ENCODE measurements at regions not wholly inside any gene's neighbourhood (a gene's known extent, or its start where the extent isn't known, plus 50 kb on each side); places are given as distances from the start of the nearest gene placed in this dataset.

DNA sequence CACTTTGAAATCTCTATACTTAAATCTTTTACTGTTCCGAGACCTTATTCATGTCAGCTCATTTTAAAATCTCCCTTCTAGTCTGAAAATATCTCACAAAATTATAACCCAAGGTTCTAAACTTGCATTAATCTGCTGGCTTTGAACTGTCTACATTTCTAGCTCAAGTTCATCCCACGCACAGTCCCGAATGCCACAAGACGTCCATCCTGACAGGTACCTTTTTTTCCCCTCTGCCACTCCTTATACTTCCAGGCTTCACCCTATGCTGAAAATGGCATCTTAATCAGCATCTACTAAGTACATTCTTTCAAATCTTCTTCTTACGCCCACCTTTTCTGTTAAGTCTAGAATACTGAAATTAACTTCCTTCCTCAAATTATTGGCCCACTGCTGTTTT lies 259.2 kb upstream of the GALNTL6 start:
- Mint-ChIP-seq H3K36me3 (no peaks in the 10 kb centered on the region), H3K9me3 (peaks cover 0 to 15% (median 2%) of the 10 kb centered on the region in 11 donors), H3K27ac (no peak overlapping the region), H3K4me1 (no peaks in the 10 kb centered on the region), H3K4me3 (no peak overlapping the region), H3K27me3 (no peaks in the 10 kb centered on the region)
- no peak overlapping the region for H3K27ac ChIP-seq (ENCODE audit: low read depth, low read length)
- no peak overlapping the region for H3K4me3 ChIP-seq (ENCODE audit: low read length)
- ChIA-PET CTCF (no interaction called here), POLR2A (no interaction called here)
- ATAC-seq (no peak), DNase-seq (no peak)
- no peaks in the 10 kb centered on the region for H3K4me1 ChIP-seq (ENCODE audit: control insufficient read depth in 2 of 2, insufficient read depth in 2 of 2, low read length in 2 of 2)
- no peaks in the 10 kb centered on the region for H3K27me3 ChIP-seq (ENCODE audit: control insufficient read depth in 2 of 2, insufficient read depth in 2 of 2, low read length in 2 of 2)
- no peaks in the 10 kb centered on the region for H3K9me3 ChIP-seq (ENCODE audit: control insufficient read depth in 2 of 3, low read length in 3 of 3)
- no peaks in the 10 kb centered on the region for H3K36me3 ChIP-seq (ENCODE audit: control insufficient read depth in 2 of 3, insufficient read depth in 3 of 3, low read length in 3 of 3)
- intact Hi-C loops (cut with micrococcal nuclease), result no loop called here

DNA sequence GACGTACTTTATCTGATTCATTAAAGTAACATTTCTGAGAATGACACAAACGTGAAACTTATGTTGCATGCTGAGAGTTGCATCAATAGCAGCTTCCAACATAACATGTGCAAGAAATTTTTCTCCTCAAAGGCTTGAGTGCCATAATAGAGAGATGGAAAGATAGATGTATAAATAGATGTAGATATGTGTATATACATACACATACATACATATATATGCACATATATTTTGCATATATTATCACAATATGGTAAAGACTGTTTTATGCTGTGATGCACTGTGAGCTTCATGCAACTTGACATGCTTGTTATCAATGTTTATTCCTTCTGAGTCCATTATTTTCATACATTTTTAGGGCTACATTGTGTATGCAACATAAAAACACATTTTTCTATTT lies 270.6 kb upstream of the GALNTL6 start:
- Mint-ChIP-seq H3K4me1 (peaks cover 0 to 2% (median 0%) of the 10 kb centered on the region in 7 donors), H3K36me3 (no peaks in the 10 kb centered on the region), H3K4me3 (no peak overlapping the region), H3K9me3 (peaks cover 0 to 15% (median 4%) of the 10 kb centered on the region in 11 donors), H3K27me3 (no peaks in the 10 kb centered on the region), H3K27ac (no peak overlapping the region)
- ChIA-PET CTCF (no interaction called here), POLR2A (no interaction called here)
- Histone ChIP-seq H3K36me3 (ENCODE audit: control insufficient read depth in 2 of 3, insufficient read depth in 3 of 3, low read length in 3 of 3) (no peaks in the 10 kb centered on the region), H3K27ac (ENCODE audit: low read depth, low read length) (no peak overlapping the region), H3K27me3 (ENCODE audit: control insufficient read depth in 2 of 2, insufficient read depth in 2 of 2, low read length in 2 of 2) (no peaks in the 10 kb centered on the region), H3K4me1 (ENCODE audit: control insufficient read depth in 2 of 2, insufficient read depth in 2 of 2, low read length in 2 of 2) (no peaks in the 10 kb centered on the region), H3K4me3 (ENCODE audit: low read length) (no peak overlapping the region), H3K9me3 (ENCODE audit: control insufficient read depth in 2 of 3, low read length in 3 of 3) (no peaks in the 10 kb centered on the region)
- ATAC-seq (no peak), DNase-seq (no peak)
- intact Hi-C loops (cut with micrococcal nuclease), result no loop called here

DNA sequence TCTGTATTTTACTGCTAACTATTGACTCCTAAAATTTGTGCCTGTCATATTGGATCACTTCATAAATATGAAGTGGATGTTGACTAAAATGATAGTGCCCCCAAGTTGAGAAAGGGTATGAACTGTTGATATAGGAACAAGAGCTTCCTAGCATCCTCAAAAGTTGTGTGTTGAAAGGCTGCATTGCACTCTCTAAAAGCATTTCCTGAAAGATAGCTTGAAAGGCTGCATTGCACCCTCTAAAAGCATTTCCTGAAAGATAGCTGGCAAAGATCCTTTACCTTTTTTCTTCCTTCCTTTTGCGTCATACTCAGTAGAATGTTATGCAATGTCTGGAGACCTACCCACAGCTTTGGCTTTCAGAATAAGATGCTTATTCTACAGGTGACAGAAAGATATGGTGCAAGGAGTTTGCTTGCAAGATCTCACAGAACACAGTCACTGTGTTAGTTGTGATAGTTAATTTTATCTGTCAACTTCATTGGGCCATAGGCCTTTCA lies 274.6 kb upstream of the GALNTL6 start:
- H3K27me3 ChIP-seq (ENCODE audit: control insufficient read depth in 2 of 2, insufficient read depth in 2 of 2, low read length in 2 of 2), result no peaks in the 10 kb centered on the region
- peaks cover 0 to 3% (median 0%) of the 10 kb centered on the region in 5 donors for H3K36me3 Mint-ChIP-seq
- ATAC-seq (no peak), DNase-seq (no peak)
- peaks cover 0 to 14% (median 6%) of the 10 kb centered on the region in 11 donors for H3K9me3 Mint-ChIP-seq
- H3K4me1 ChIP-seq (ENCODE audit: control insufficient read depth in 2 of 2, insufficient read depth in 2 of 2, low read length in 2 of 2), result no peaks in the 10 kb centered on the region
- no peak overlapping the region for H3K27ac ChIP-seq (ENCODE audit: low read depth, low read length)
- no peak overlapping the region for H3K27ac Mint-ChIP-seq
- H3K36me3 ChIP-seq (ENCODE audit: control insufficient read depth in 2 of 3, insufficient read depth in 3 of 3, low read length in 3 of 3), result no peaks in the 10 kb centered on the region
- ChIA-PET POLR2A (no interaction called here), CTCF (no interaction called here)
- H3K4me1 Mint-ChIP-seq, result peaks cover 0 to 2% (median 0%) of the 10 kb centered on the region in 7 donors
- H3K9me3 ChIP-seq (ENCODE audit: control insufficient read depth in 2 of 3, low read length in 3 of 3), result no peaks in the 10 kb centered on the region
- intact Hi-C loops (cut with micrococcal nuclease), result no loop called here
- H3K27me3 Mint-ChIP-seq, result no peaks in the 10 kb centered on the region
- H3K4me3 ChIP-seq (ENCODE audit: low read length), result no peak overlapping the region
- H3K4me3 Mint-ChIP-seq, result no peak overlapping the region

DNA sequence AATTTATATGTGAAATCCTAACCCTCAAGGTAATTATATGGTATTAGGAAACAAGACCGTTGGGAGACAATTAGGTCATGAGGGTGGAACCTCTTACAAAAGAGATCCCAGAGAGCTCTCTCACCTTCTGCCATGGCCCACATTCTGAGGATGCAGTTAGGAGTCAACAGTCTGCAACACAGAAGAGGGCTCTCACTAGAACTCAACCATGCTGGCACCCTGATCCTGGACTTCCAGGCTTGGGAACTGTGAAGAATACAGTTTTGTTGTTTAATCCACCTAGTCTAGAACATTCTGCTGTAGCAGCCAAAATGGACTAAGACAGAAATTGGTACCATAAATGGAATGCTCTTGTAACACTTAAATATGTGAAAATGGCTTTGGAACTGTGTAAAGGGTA lies 278.8 kb upstream of the GALNTL6 start:
- no peaks in the 10 kb centered on the region for H3K36me3 ChIP-seq (ENCODE audit: control insufficient read depth in 2 of 3, insufficient read depth in 3 of 3, low read length in 3 of 3)
- H3K4me1 ChIP-seq (ENCODE audit: control insufficient read depth in 2 of 2, insufficient read depth in 2 of 2, low read length in 2 of 2), result no peaks in the 10 kb centered on the region
- H3K9me3 Mint-ChIP-seq, result peaks cover 0 to 9% (median 4%) of the 10 kb centered on the region in 11 donors
- H3K9me3 ChIP-seq (ENCODE audit: control insufficient read depth in 2 of 3, low read length in 3 of 3), result no peaks in the 10 kb centered on the region
- no peak overlapping the region for H3K27ac Mint-ChIP-seq
- H3K36me3 Mint-ChIP-seq, result peaks cover 0 to 3% (median 0%) of the 10 kb centered on the region in 5 donors
- H3K27me3 ChIP-seq (ENCODE audit: control insufficient read depth in 2 of 2, insufficient read depth in 2 of 2, low read length in 2 of 2), result no peaks in the 10 kb centered on the region
- ATAC-seq (no peak), DNase-seq (no peak)
- H3K27me3 Mint-ChIP-seq, result no peaks in the 10 kb centered on the region
- no peak overlapping the region for H3K4me3 ChIP-seq (ENCODE audit: low read length)
- H3K4me1 Mint-ChIP-seq, result no peaks in the 10 kb centered on the region
- intact Hi-C loops (cut with micrococcal nuclease), result no loop called here
- no peak overlapping the region for H3K27ac ChIP-seq (ENCODE audit: low read depth, low read length)
- no peak overlapping the region for H3K4me3 Mint-ChIP-seq
- CTCF ChIA-PET, result no interaction called here
- POLR2A ChIA-PET, result no interaction called here

DNA sequence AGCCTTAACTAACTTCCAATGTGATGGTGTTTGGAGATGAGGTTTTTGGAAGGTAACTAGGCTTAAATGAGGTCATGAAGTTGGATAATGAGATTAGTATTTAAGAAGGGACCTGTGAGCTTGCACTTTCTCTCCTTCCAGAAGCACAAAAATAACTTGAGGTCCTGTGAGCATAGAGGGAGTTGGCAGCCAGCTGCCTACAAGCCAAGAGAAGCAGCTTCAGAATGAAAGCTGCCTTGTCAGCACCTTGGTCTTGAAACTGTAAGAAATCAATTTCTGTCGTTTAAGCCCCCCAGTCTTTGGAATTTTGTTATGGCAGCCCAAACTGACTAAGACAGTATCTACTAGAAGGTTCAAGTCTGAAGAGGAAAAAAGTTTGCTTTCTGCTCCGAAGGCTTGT lies 280.2 kb upstream of the GALNTL6 start:
- POLR2A ChIA-PET, result no interaction called here
- no peak overlapping the region for H3K27ac Mint-ChIP-seq
- no peaks in the 10 kb centered on the region for H3K9me3 ChIP-seq (ENCODE audit: control insufficient read depth in 2 of 3, low read length in 3 of 3)
- CTCF ChIA-PET, result no interaction called here
- peaks cover 0 to 3% (median 0%) of the 10 kb centered on the region in 5 donors for H3K36me3 Mint-ChIP-seq
- DNase-seq, result no peak
- H3K27me3 ChIP-seq (ENCODE audit: control insufficient read depth in 2 of 2, insufficient read depth in 2 of 2, low read length in 2 of 2), result no peaks in the 10 kb centered on the region
- H3K4me1 ChIP-seq (ENCODE audit: control insufficient read depth in 2 of 2, insufficient read depth in 2 of 2, low read length in 2 of 2), result no peaks in the 10 kb centered on the region
- H3K4me1 Mint-ChIP-seq, result no peaks in the 10 kb centered on the region
- intact Hi-C loops (cut with micrococcal nuclease), result no loop called here
- ATAC-seq, result no peak
- no peak overlapping the region for H3K27ac ChIP-seq (ENCODE audit: low read depth, low read length)
- H3K27me3 Mint-ChIP-seq, result no peaks in the 10 kb centered on the region
- peaks cover 0 to 6% (median 4%) of the 10 kb centered on the region in 11 donors for H3K9me3 Mint-ChIP-seq
- H3K4me3 Mint-ChIP-seq, result no peak overlapping the region
- H3K4me3 ChIP-seq (ENCODE audit: low read length), result no peak overlapping the region
- no peaks in the 10 kb centered on the region for H3K36me3 ChIP-seq (ENCODE audit: control insufficient read depth in 2 of 3, insufficient read depth in 3 of 3, low read length in 3 of 3)

DNA sequence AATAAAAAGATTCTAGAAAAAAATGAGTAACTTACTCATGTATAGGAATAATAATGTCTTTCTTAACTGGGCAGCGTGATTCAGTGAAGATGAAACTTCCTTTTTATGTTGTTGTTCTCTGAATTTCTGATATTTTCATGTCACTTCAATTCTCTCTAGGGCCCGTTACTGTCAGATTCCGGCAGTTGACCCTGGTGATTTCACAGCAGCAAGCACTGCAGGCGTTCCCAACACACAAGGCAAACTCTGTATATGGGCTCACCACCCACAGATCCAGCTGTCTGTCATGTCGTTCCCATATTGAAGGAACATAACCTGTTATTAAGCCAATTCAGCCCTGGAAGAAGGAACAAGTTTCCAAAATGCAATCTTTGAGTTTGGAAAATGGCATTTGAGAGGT lies 288.3 kb upstream of the GALNTL6 start:
- no peaks in the 10 kb centered on the region for H3K4me1 ChIP-seq (ENCODE audit: control insufficient read depth in 2 of 2, insufficient read depth in 2 of 2, low read length in 2 of 2)
- ChIA-PET CTCF (no interaction called here), POLR2A (no interaction called here)
- no peak overlapping the region for H3K4me3 Mint-ChIP-seq
- H3K9me3 Mint-ChIP-seq, result peaks cover 0 to 7% (median 0%) of the 10 kb centered on the region in 11 donors
- no peak for ATAC-seq
- no peaks in the 10 kb centered on the region for H3K36me3 ChIP-seq (ENCODE audit: control insufficient read depth in 2 of 3, insufficient read depth in 3 of 3, low read length in 3 of 3)
- H3K27me3 ChIP-seq (ENCODE audit: control insufficient read depth in 2 of 2, insufficient read depth in 2 of 2, low read length in 2 of 2), result no peaks in the 10 kb centered on the region
- no peak overlapping the region for H3K27ac ChIP-seq (ENCODE audit: low read depth, low read length)
- H3K9me3 ChIP-seq (ENCODE audit: control insufficient read depth in 2 of 3, low read length in 3 of 3), result no peaks in the 10 kb centered on the region
- intact Hi-C loops (cut with micrococcal nuclease), result no loop called here
- no peaks in the 10 kb centered on the region for H3K36me3 Mint-ChIP-seq
- no peaks in the 10 kb centered on the region for H3K4me1 Mint-ChIP-seq
- H3K27me3 Mint-ChIP-seq, result no peaks in the 10 kb centered on the region
- H3K27ac Mint-ChIP-seq, result no peak overlapping the region
- DNase-seq, result no peak
- no peak overlapping the region for H3K4me3 ChIP-seq (ENCODE audit: low read length)

DNA sequence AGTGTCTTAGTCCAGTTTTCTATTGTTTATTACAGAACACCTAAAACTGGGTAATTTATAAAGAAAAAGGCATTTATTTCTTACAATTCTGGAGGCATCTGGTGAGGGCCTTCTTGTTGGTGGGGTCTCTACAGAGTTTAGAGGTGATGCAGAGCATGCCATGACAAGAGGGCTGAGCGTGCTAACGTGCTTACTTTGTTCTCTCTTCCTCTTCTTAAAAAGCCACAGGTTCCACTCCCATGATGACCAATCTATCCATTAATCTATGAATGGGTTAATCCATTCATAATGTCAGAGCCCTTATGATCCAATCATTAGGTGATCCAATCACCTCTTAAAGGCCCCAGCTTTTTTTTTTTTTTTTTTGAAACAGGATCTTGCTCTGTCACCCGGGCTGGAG lies 291.5 kb upstream of the GALNTL6 start:
- intact Hi-C loops (cut with micrococcal nuclease), result no loop called here
- no peak overlapping the region for H3K27ac ChIP-seq (ENCODE audit: low read depth, low read length)
- H3K9me3 ChIP-seq (ENCODE audit: control insufficient read depth in 2 of 3, low read length in 3 of 3), result no peaks in the 10 kb centered on the region
- Mint-ChIP-seq H3K9me3 (peaks cover 0 to 13% (median 3%) of the 10 kb centered on the region in 11 donors), H3K27ac (no peak overlapping the region), H3K36me3 (no peaks in the 10 kb centered on the region), H3K4me3 (no peak overlapping the region), H3K27me3 (no peaks in the 10 kb centered on the region), H3K4me1 (no peaks in the 10 kb centered on the region)
- H3K4me3 ChIP-seq (ENCODE audit: low read length), result no peak overlapping the region
- ChIA-PET CTCF (no interaction called here), POLR2A (no interaction called here)
- no peaks in the 10 kb centered on the region for H3K27me3 ChIP-seq (ENCODE audit: control insufficient read depth in 2 of 2, insufficient read depth in 2 of 2, low read length in 2 of 2)
- H3K36me3 ChIP-seq (ENCODE audit: control insufficient read depth in 2 of 3, insufficient read depth in 3 of 3, low read length in 3 of 3), result no peaks in the 10 kb centered on the region
- DNase-seq, result no peak
- H3K4me1 ChIP-seq (ENCODE audit: control insufficient read depth in 2 of 2, insufficient read depth in 2 of 2, low read length in 2 of 2), result no peaks in the 10 kb centered on the region
- no peak for ATAC-seq
